Psoas muscle (tissue), 7 donors: ENCODE measurements at regions not wholly inside any gene's neighbourhood (a gene's known extent, or its start where the extent isn't known, plus 50 kb on each side); places are given as distances from the start of the nearest gene placed in this dataset.

ENCODE experiments used
- ATAC-seq, 4 donors: fragments of 200-7000 bp; cut with Tn5 transposase; one replicate each; pipeline ENCODE4 v1.9.1; 2020; ENCODE audit warnings: moderate library complexity in 3 of 4, mild to moderate bottlenecking in 2 of 4
- DNase-seq, 2 donors: peaks; one replicate each; pipeline ENCODE4 v3.0.0-alpha.2; 2020
- H3K27ac ChIP-seq: fragments of 200-600 bp; one replicate; pipeline ENCODE4 v1.8.0; 2022
- H3K27me3 ChIP-seq, 3 donors: fragments of 200-600 bp in 1 of 3; one replicate each; pipeline versions ENCODE4 v1.6.1 to v1.8.0; 2013 to 2022; ENCODE audit warnings: low read length in 2 of 3, mild to moderate bottlenecking in 2 of 3, moderate library complexity in 1 of 3; ENCODE audit not compliant: insufficient read depth in 3 of 3
- H3K36me3 ChIP-seq, 2 donors: fragments of 200-600 bp in 1 of 2; one replicate each; pipeline versions ENCODE4 v1.6.1 to v1.8.0; 2013 to 2022; ENCODE audit warnings: low read depth in 1 of 2, mild to moderate bottlenecking in 1 of 2, moderate library complexity in 1 of 2; ENCODE audit not compliant: insufficient read depth in 1 of 2
- H3K4me1 ChIP-seq: fragments of 200-600 bp; one replicate; pipeline ENCODE4 v1.8.0; 2022
- H3K4me3 ChIP-seq: fragments of 200-600 bp; one replicate; pipeline ENCODE4 v1.8.0; 2022; ENCODE audit warnings: mild to moderate bottlenecking
- H3K9me3 ChIP-seq: fragments of 200-600 bp; one replicate; pipeline ENCODE4 v1.8.0; 2022
- CTCF ChIP-seq: fragments of 200-600 bp; IDR thresholded peaks from one replicate; pipeline ENCODE4 v1.8.0; 2022; ENCODE audit warnings: antibody characterized with exemption
- WGBS, 3 donors: extraction: QIAGEN DNeasy Blood & Tissue Kit; methylation state at CpG; one replicate each; pipeline versions ENCODE4 v1.1.6 to v1.1.7; 2013; 5-methylcytosine and 5-hydroxymethylcytosine counted together
- intact Hi-C, 2 donors: fragments of 100-400 bp; cut with DNase I; formaldehyde crosslinking; loops; one replicate each; pipeline versions ENCODE4 v1.11.0 to v1.14.2; 2022
- donor health status: healthy with polysubstance abuse.
- donor health status: DM: no; HTN: no; CAD: no; lungs with moderate emphysema.
- donor health status: Bipolar disorder and iron deficiency.
- donor health status: healthy.
- donor health status: DM: yes; HTN: yes; CAD: no.
- donor health status: DM: no; HTN: no; CAD: no.
- donor health status: DM: yes; HTN: yes; CAD: no.

- Histone ChIP-seq H3K4me1 (no peaks in the 10 kb centered on the region), H3K9me3 (no peaks in the 10 kb centered on the region), H3K27ac (no peak overlapping the region), H3K27me3 (no peaks in the 10 kb centered on the region), H3K4me3 (no peak overlapping the region), H3K36me3 (no peaks in the 10 kb centered on the region)
- TF ChIP-seq CTCF = no peak
- 91 to 98% (median 96%) methylated on average over 1 of the region's 1 CpG for WGBS, 3 donors
- DNase-seq = no peak
- intact Hi-C loops = no loop called here
- no peak for ATAC-seq
Observed at GRCh38 chr4:106818764-106819163, 217.3 kb downstream of the DKK2 start.

DNA sequence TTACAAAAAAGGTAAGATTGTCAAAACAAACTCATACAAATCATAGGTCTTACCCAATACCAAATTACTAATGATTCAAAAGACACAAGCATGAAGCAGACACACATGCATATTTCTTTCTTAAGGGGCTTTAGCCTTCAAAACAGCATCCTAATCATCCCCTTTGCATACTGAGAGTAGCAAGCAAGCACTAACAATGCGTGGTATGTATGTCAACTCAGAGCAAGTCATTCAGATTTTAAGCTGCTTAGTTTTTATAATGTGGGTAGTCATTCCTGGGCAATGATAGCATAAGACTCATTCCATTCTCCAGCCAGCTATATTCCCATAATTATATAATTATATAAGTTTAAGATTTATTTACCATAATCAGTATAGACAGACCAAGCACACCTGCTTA lies 219.6 kb downstream of the DKK2 start:
- Histone ChIP-seq H3K36me3 (no peaks in the 10 kb centered on the region), H3K4me3 (no peak overlapping the region), H3K27me3 (no peaks in the 10 kb centered on the region), H3K27ac (no peak overlapping the region), H3K4me1 (no peaks in the 10 kb centered on the region), H3K9me3 (no peaks in the 10 kb centered on the region)
- WGBS, 3 donors = 46 to 52% (median 50%) methylated on average over 1 of the region's 1 CpG
- no peak for TF ChIP-seq CTCF
- ATAC-seq (no peak), DNase-seq (no peak)
- intact Hi-C loops = no loop called here

DNA sequence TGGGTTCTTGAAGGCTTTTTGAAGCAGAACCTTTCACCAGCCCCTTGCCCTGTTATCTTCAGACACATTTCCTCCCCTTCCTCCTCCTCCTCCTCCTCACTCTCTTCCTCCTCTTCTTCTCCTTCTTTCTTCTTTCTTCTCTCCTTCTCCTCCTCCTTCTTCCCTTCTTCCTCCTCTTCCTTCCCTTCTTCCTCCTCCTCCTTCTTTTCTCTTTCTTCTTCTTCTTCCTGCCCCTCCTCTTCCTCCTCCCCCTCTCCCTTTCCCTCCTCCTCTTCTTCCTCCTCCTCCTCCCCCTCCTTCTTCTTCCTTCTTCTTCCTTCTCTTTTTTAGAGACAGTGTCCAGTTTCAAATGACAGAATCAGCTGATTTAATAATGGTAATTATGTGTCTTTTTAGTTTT lies 226.0 kb downstream of the DKK2 start:
- Histone ChIP-seq H3K9me3 (no peaks in the 10 kb centered on the region), H3K4me1 (no peaks in the 10 kb centered on the region), H3K4me3 (no peak overlapping the region), H3K27ac (no peak overlapping the region), H3K36me3 (no peaks in the 10 kb centered on the region), H3K27me3 (no peaks in the 10 kb centered on the region)
- no peak for DNase-seq
- ATAC-seq = no peak
- intact Hi-C loops = no loop called here
- TF ChIP-seq CTCF = no peak

- no peak for DNase-seq
- no peaks in the 10 kb centered on the region for H3K4me1 ChIP-seq
- TF ChIP-seq CTCF = no peak
- no peaks in the 10 kb centered on the region for H3K27me3 ChIP-seq
- intact Hi-C loops = loop anchor here in 1 of 2 donors (5.0 kb wide), 1 partner anchor 437 kb away; no protein-coding TSS in a partner anchor
- H3K9me3 ChIP-seq = no peaks in the 10 kb centered on the region
- H3K36me3 ChIP-seq = no peaks in the 10 kb centered on the region
- 48 to 50% (median 48%) methylated on average over 2 of the region's 2 CpGs for WGBS, 3 donors
- no peak overlapping the region for H3K4me3 ChIP-seq
- ATAC-seq = no peak
- H3K27ac ChIP-seq = no peak overlapping the region
Observed at GRCh38 chr4:106809076-106809475, 227.0 kb downstream of the DKK2 start.

DNA sequence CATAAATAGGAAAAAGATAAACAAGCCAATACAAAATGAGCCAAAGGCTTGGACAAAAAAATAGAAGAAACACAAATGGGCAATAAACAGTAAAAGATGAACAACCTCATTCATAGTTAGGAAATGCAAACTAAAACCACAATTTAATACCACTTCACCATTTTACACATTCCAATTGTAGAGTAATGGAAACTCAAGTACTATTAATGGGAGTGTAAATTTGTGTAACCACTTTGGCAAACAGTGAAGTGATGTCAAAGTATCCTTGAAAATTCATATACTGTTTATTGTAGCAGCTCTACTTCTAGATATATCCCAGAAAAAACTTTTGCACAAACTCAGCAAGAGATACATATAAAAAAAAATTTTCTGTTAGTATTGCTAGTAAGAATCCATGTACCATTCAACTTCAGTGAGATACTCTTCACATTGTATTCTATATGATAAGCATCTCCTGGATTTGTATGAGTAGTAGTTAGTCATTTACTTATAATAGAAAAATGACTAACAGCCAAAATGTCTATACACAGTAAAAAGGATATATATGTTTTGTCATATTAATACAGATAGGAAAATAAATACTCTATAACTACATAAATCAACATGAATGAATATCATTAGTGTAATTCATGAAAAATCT lies 229.8 kb downstream of the DKK2 start:
- no peaks in the 10 kb centered on the region for H3K4me1 ChIP-seq
- H3K9me3 ChIP-seq = no peaks in the 10 kb centered on the region
- ATAC-seq (no peak), DNase-seq (no peak)
- no peaks in the 10 kb centered on the region for H3K27me3 ChIP-seq
- no peak overlapping the region for H3K4me3 ChIP-seq
- H3K36me3 ChIP-seq = no peaks in the 10 kb centered on the region
- no peak overlapping the region for H3K27ac ChIP-seq
- no peak for TF ChIP-seq CTCF
- intact Hi-C loops = loop anchor here in 1 of 2 donors (5.0 kb wide), 1 partner anchor 434 kb away; no protein-coding TSS in a partner anchor
